ENCODE measurements at regions not wholly inside any gene's neighbourhood (a gene's known extent, or its start where the extent isn't known, plus 50 kb on each side); places are given as distances from the start of the nearest gene placed in this dataset.

- no peak for DNase-seq (ENCODE audit: low spot score)
- Mint-ChIP-seq H3K27me3 (ENCODE audit: low read depth) (no peaks in the 10 kb centered on the region), H3K4me1 (ENCODE audit: low read depth) (no peaks in the 10 kb centered on the region), H3K9me3 (no peaks in the 10 kb centered on the region), H3K36me3 (ENCODE audit: low read depth) (no peaks in the 10 kb centered on the region), H3K27ac (no peak overlapping the region), H3K4me3 (no peak overlapping the region)
These were observed 68.6 kb upstream of the FOXA2 start for GRCh38 chr20:22652681-22653588.

GRCh38 chr20:22653658-22654642 is 69.6 kb upstream of the FOXA2 start:
- DNase-seq (ENCODE audit: low spot score), result no peak
- H3K4me3 Mint-ChIP-seq, result no peak overlapping the region
- H3K27ac Mint-ChIP-seq, result no peak overlapping the region
- no peaks in the 10 kb centered on the region for H3K36me3 Mint-ChIP-seq (ENCODE audit: low read depth)
- H3K4me1 Mint-ChIP-seq (ENCODE audit: low read depth), result no peaks in the 10 kb centered on the region
- H3K27me3 Mint-ChIP-seq (ENCODE audit: low read depth), result no peaks in the 10 kb centered on the region
- H3K9me3 Mint-ChIP-seq, result no peaks in the 10 kb centered on the region

GRCh38 chr20:22663528-22664025 is 79.2 kb upstream of the FOXA2 start:
- Mint-ChIP-seq H3K27me3 (ENCODE audit: low read depth) (no peaks in the 10 kb centered on the region), H3K4me3 (no peak overlapping the region), H3K27ac (no peak overlapping the region)

GRCh38 chr20:22667198-22667597 is 82.8 kb upstream of the FOXA2 start:
- H3K27ac Mint-ChIP-seq, result no peak overlapping the region
- no peaks in the 10 kb centered on the region for H3K36me3 Mint-ChIP-seq (ENCODE audit: low read depth)
- no peak overlapping the region for H3K4me3 Mint-ChIP-seq
- no peaks in the 10 kb centered on the region for H3K4me1 Mint-ChIP-seq (ENCODE audit: low read depth)
- peaks cover 12% of the 10 kb centered on the region for H3K9me3 Mint-ChIP-seq
- no peaks in the 10 kb centered on the region for H3K27me3 Mint-ChIP-seq (ENCODE audit: low read depth)
- DNase-seq (ENCODE audit: low spot score), result no peak

More at GRCh38 chr20:22663528-22664025, 79.2 kb upstream of the FOXA2 start:
- H3K4me1 Mint-ChIP-seq (ENCODE audit: low read depth), result no peaks in the 10 kb centered on the region
- H3K36me3 Mint-ChIP-seq (ENCODE audit: low read depth), result no peaks in the 10 kb centered on the region
- DNase-seq (ENCODE audit: low spot score), result no peak
- no peaks in the 10 kb centered on the region for H3K9me3 Mint-ChIP-seq

- no peak overlapping the region for H3K4me3 Mint-ChIP-seq
- H3K9me3 Mint-ChIP-seq, result peaks cover 12% of the 10 kb centered on the region
- no peaks in the 10 kb centered on the region for H3K27me3 Mint-ChIP-seq (ENCODE audit: low read depth)
- no peaks in the 10 kb centered on the region for H3K36me3 Mint-ChIP-seq (ENCODE audit: low read depth)
- no peak overlapping the region for H3K27ac Mint-ChIP-seq
- no peak for DNase-seq (ENCODE audit: low spot score)
- no peaks in the 10 kb centered on the region for H3K4me1 Mint-ChIP-seq (ENCODE audit: low read depth)
These were observed 87.8 kb upstream of the FOXA2 start for GRCh38 chr20:22672191-22672590.

GRCh38 chr20:22673467-22673866 is 89.1 kb upstream of the FOXA2 start:
- H3K36me3 Mint-ChIP-seq (ENCODE audit: low read depth), result no peaks in the 10 kb centered on the region
- no peak overlapping the region for H3K4me3 Mint-ChIP-seq
- no peak for DNase-seq (ENCODE audit: low spot score)
- no peak overlapping the region for H3K27ac Mint-ChIP-seq
- no peaks in the 10 kb centered on the region for H3K4me1 Mint-ChIP-seq (ENCODE audit: low read depth)
- peaks cover 12% of the 10 kb centered on the region for H3K9me3 Mint-ChIP-seq
- H3K27me3 Mint-ChIP-seq (ENCODE audit: low read depth), result no peaks in the 10 kb centered on the region

GRCh38 chr20:22675341-22675740 is 91.0 kb upstream of the FOXA2 start:
- DNase-seq (ENCODE audit: low spot score), result no peak
- H3K9me3 Mint-ChIP-seq, result peaks cover 3% of the 10 kb centered on the region
- H3K27me3 Mint-ChIP-seq (ENCODE audit: low read depth), result no peaks in the 10 kb centered on the region
- H3K36me3 Mint-ChIP-seq (ENCODE audit: low read depth), result no peaks in the 10 kb centered on the region
- H3K4me3 Mint-ChIP-seq, result no peak overlapping the region
- no peaks in the 10 kb centered on the region for H3K4me1 Mint-ChIP-seq (ENCODE audit: low read depth)
- no peak overlapping the region for H3K27ac Mint-ChIP-seq

- no peaks in the 10 kb centered on the region for H3K27me3 Mint-ChIP-seq (ENCODE audit: low read depth)
- H3K4me1 Mint-ChIP-seq (ENCODE audit: low read depth), result no peaks in the 10 kb centered on the region
- no peak overlapping the region for H3K4me3 Mint-ChIP-seq
- DNase-seq (ENCODE audit: low spot score), result no peak
- no peaks in the 10 kb centered on the region for H3K9me3 Mint-ChIP-seq
- H3K36me3 Mint-ChIP-seq (ENCODE audit: low read depth), result no peaks in the 10 kb centered on the region
- no peak overlapping the region for H3K27ac Mint-ChIP-seq
These were observed 94.3 kb upstream of the FOXA2 start for GRCh38 chr20:22678678-22679077.

- Mint-ChIP-seq H3K27ac (no peak overlapping the region), H3K27me3 (ENCODE audit: low read depth) (no peaks in the 10 kb centered on the region), H3K9me3 (no peaks in the 10 kb centered on the region), H3K36me3 (ENCODE audit: low read depth) (no peaks in the 10 kb centered on the region), H3K4me1 (ENCODE audit: low read depth) (no peaks in the 10 kb centered on the region), H3K4me3 (no peak overlapping the region)
- no peak for DNase-seq (ENCODE audit: low spot score)
These were observed 94.8 kb upstream of the FOXA2 start for GRCh38 chr20:22679197-22679596.

GRCh38 chr20:22680031-22680740 is 95.8 kb upstream of the FOXA2 start:
- Mint-ChIP-seq H3K27ac (no peak overlapping the region), H3K27me3 (ENCODE audit: low read depth) (no peaks in the 10 kb centered on the region), H3K36me3 (ENCODE audit: low read depth) (no peaks in the 10 kb centered on the region), H3K4me3 (no peak overlapping the region), H3K9me3 (no peaks in the 10 kb centered on the region), H3K4me1 (ENCODE audit: low read depth) (no peaks in the 10 kb centered on the region)
- no peak for DNase-seq (ENCODE audit: low spot score)

- Mint-ChIP-seq H3K27me3 (ENCODE audit: low read depth) (no peaks in the 10 kb centered on the region), H3K4me3 (no peak overlapping the region), H3K36me3 (ENCODE audit: low read depth) (no peaks in the 10 kb centered on the region), H3K27ac (no peak overlapping the region), H3K4me1 (ENCODE audit: low read depth) (no peaks in the 10 kb centered on the region), H3K9me3 (no peaks in the 10 kb centered on the region)
- DNase-seq (ENCODE audit: low spot score), result no peak
These were observed 97.3 kb upstream of the FOXA2 start for GRCh38 chr20:22681591-22682248.

GRCh38 chr20:22682381-22682780 is 98.0 kb upstream of the FOXA2 start:
- Mint-ChIP-seq H3K27me3 (ENCODE audit: low read depth) (no peaks in the 10 kb centered on the region), H3K27ac (no peak overlapping the region), H3K36me3 (ENCODE audit: low read depth) (no peaks in the 10 kb centered on the region), H3K9me3 (no peaks in the 10 kb centered on the region), H3K4me1 (ENCODE audit: low read depth) (no peaks in the 10 kb centered on the region), H3K4me3 (no peak overlapping the region)
- DNase-seq (ENCODE audit: low spot score), result no peak

GRCh38 chr20:22684072-22684762 is 99.8 kb upstream of the FOXA2 start:
- Mint-ChIP-seq H3K27me3 (ENCODE audit: low read depth) (no peaks in the 10 kb centered on the region), H3K36me3 (ENCODE audit: low read depth) (no peaks in the 10 kb centered on the region), H3K9me3 (no peaks in the 10 kb centered on the region), H3K27ac (no peak overlapping the region), H3K4me1 (ENCODE audit: low read depth) (no peaks in the 10 kb centered on the region), H3K4me3 (no peak overlapping the region)
- peak; percentile 10 for DNase-seq (ENCODE audit: low spot score)

Measured in T-helper 2 cell treated with Interferon-gamma antibody and Interleukin-4, amounts not matched to agents 5 μg/mL and 100 μg/mL, for 36 hours (primary cell).